Kidney tubule cell (primary cell): ENCODE measurements at regions not wholly inside any gene's neighbourhood (a gene's known extent, or its start where the extent isn't known, plus 50 kb on each side); places are given as distances from the start of the nearest gene placed in this dataset.
"Not testable (repeated sequence)": the region's sequence is repeated elsewhere in the genome, so short reads cannot be mapped to it uniquely, and the experiment has no call there.

Experiments
- DNase-seq: peaks from one replicate; pipeline ENCODE4 v3.0.0-alpha.2; 2018; ENCODE audit warnings: low spot score

DNA sequence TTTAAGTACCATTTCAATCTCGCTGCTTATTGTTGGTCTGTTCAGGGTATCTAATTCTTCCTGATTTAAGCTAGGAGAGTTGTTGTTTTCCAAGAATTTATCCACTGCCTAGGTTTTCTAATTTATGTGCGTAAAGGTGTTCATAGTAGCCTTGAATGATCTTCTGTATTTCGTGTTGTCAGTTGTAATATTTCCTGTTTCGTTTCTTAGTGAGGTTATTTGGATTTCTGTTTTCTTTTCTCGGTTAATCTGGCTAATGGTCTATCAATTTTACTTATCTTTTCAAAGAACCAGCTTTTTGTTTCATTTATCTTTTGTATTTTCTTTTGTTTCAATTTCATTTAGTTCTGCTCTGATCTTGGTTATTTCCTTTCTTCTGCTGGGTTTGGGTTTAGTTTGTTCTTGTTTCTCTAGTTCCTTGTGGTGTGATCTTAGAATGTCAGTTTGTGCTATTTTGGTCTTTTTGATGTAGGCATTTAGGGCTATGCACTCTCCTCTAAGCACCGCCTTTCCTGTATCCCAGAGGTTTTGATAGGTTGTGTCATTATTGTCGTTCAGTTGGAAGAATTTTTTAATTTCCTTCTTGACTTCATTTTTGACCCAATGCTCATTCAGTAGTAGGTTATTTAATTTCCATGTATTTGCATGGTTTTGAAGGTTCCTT is 92.5 kb upstream of the CSRP2 start:
- not testable (repeated sequence) for DNase-seq

DNA sequence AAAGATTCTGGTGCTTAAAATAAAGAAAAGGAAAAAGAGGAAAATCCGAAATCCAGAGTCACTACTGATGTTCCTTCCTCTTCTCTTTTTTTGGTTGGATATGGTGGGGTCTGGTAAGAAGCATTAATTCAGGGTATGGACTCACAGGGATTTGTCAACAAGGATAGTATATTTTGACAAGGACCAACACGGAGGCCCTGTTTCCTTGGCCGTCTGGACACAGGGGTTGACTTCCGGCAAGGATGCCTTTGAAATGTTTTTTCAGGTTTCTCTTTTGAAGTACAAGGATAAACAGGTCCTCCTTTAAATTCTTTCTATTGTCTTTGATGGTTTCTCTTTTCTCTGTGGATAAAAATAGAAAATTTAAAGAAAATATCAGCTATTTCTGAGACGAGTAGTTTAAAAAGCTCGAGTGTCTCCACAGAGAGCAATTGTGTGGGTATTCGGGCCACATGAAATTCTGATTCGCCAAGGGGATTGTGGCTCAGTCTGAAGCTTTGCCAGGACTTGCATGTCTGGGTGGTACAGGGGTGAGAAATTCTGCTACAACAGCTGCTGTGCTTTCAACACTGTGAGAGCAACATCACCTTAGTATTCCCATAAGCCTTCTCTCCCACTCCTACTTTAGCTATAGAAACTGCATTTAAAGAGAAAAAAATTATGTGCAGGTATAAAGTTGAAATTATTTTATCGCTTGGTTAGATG is 88.5 kb upstream of the CSRP2 start:
- no peak for DNase-seq

DNA sequence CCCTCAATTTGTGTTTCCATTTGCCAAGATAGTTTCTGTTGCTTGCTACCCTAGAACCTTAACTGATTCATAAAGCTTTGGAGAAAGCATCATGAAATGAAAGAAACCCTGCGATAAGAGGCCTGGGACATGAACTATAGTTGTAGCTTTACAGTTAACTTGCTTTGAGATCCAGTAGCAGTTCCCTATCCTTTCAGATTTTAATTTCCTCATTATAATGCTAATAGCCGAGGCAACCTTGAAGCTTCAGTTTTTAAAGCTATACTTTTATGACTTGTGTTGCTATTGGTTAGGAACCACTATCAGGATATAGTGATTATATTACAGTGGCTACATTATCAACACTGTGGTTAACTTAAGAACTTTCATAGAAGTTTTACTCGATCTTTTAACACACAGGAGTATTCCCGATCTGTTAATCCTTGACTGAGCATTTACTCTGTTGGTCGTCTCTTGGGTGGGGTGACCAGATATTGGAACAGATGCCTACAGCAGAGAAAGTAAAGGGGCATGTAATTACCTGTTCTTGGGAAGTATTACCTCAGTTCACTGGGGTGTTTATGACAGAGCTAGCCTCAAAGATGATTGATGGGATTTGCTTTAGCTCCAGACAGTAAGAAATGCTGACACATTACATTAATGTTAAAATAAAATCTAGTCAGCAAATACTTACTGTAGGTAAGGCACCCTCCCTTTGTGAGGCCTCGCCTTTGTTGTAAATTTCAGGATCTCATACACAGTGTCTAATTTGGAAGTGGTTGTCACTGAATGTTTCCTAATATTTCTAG is 86.2 kb upstream of the CSRP2 start:
- no peak for DNase-seq

DNA sequence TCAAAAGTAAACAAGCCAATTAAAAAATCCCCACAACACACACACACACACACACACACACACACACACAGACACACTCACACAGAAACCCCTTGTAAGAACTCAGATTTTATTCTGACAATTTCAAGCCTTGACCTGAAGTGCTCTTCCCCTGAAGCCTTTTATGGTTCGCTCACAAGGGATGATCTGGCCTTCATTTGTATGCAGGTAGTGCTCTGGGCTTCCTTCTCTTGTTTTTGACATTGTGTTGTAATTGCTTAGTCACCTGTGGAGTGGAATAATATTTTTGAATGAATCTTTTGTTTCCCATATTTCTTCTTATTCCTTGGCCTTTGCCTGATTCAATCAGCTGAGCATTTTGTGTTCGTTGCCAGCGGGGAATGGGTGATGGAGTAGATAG is 83.3 kb upstream of the CSRP2 start:
- DNase-seq = peak; percentile 11

DNA sequence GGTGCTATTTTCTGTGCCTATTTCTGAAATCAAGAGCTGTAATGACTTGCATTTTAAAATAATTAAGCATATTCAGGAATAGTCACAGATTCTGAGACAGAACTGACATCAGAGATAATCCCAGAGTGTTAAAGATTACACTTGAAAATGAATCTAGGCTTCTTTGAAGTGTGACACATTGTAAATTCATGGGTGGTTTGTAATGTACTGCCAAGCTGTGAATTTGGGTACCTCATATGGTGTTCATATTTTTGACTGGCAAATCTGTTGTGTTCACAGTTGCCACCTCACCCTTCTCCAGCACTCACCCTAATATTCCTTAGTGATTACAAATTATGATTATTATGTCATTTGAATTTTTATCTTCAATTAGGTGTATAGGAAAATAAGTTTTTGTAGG is 78.5 kb upstream of the CSRP2 start:
- peak; percentile 47 for DNase-seq

DNA sequence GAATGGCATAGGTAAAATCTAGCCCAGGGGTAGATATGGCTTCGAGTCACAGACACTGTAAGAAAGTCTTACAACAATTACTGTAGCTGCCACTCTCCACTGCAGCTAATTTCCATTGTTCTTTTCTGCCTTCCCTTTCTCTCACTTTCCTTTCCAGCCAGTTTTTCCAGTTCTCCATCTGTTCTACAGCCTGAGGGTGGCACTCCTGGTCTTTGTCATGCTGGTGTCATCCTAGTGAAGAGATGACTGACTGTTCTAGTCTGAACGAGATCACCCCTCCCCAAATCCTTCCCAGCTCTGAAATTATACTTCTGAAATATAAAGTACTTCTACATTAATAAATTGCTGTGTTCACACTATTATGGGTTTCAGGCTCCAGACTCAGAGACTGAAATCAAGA is 74.2 kb upstream of the CSRP2 start:
- DNase-seq = peak; percentile 39

DNA sequence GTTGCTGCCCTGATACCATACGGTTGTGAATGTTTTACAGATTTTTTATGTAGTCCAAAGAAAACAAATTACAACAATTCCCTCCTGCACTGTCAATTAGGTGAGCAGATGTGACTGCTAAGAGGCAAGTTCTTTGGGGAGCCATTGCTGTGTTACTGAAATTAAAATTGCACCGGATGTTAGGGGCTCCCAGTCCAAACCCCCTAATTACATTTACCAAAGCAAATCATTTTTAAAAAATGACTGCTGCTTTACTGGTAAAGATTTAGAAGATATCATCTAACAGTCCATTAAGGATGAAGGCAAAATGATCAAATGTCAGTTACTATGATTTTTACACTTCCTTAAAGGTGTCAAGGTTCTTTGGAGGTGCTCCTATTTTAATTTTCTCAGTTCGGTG is 70.1 kb upstream of the CSRP2 start:
- no peak for DNase-seq

DNA sequence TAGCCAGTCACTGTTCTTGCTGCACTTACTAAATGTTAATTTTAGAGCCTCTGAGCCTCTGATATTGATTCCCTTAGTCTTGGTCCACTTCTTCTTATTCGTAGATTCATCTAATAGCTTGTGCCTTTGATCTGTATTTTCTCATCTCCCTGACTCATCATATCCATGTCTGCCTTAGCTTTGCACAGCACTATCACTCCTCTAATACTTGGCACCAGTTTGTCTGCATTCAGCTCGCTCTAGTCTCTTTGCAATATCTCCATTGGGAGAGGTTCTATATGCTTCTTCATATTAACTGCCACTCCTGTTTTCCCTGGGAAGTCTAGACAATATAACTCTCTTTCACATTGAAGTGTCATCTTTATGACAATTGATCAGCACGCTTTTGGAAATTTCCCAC is 68.5 kb upstream of the CSRP2 start:
- no peak for DNase-seq

DNA sequence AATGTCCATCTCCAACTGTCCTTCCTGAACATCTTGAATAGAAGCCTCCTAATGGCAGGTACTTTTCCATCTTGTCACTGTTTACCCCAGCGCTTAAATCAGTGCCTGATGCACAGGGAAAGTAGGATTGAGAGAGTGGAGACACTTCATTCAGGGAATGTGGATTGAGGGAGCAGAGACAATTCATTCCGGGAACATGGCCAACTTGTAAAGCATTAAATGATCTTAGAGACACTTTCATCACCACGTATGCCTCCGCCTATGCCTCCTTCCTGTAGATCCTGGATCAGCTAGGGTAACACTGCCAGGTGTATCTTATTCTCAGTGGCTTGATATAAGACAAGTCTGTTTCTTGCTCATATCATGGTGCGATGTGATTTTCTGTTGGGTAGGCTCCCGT is 67.6 kb upstream of the CSRP2 start:
- DNase-seq = peak; percentile 4

DNA sequence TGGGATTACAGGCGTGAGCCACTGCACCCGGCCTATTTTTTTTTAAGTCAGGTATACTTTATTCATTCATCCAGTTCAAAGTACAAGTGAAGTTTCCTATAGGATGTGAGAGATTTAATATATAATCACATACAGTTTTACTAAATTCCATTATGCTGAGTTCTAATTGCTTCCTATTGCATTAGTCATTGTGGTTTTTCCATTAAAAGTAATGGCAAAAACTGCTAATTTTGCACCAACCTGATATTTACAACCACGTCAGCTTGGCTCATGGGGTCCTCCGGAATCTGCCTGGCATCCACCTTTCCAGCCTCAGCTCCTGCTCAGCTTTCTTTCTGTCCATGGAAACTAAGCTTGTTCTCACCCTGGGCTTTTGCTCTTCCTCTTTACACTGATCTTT is 67.0 kb upstream of the CSRP2 start:
- DNase-seq = peak; percentile 19

DNA sequence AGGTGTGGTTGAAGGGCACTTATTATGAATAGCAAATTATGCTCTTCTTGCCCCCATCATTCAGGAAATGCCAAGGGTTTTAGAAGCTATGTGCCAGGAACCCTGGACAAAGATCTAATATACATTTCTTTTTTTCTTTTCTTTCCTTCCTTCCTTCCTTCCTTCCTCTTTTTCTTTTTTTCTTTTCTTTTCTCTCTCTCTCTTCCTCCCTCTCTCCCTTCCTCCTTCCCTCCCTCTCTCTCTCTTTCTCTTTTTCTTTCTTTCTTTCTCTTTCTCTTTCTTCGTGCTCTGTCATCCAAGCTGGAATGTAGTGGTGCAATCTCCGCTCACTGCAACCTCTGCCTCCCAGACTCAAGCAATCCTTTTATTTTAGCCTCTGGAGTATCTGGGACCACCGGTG is 66.1 kb upstream of the CSRP2 start:
- DNase-seq = no peak

DNA sequence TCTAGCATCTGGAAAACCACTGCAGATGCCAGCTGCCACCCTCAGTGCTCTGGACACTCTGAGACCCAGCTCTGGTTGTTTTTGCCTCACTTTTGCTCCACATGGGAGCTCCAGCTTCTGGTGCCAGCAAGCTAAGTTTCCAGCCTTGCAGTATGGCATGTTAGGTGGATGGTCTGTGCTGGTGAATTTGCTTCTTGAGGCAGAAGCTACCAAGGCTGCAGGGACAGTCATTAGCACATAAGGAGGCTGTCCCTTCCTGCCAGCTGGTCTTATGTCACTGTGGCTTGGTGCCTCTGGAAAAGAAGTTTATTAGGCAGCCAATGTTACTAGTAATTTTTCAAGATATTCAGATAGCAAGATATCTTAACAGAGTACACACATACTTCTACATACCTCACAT is 64.2 kb upstream of the CSRP2 start:
- no peak for DNase-seq

DNA sequence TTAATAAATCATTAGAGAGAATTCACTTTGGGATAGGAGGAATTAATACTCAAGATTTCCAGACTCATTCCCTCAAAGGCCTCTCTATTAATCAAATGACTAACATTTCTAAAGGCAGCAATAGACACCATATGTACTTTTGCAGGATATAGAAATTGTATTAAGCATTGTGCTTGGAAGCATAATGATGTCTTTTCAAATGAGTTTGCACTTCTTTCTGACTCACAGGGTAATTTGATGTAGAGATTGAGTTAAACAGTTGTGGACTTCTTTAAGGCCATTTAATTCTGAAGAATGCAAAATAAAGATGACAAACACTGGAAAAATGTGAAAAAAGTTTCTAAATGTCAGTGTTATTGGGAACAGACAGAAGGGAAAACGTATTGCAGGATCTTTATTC is 63.4 kb upstream of the CSRP2 start:
- DNase-seq = no peak

DNA sequence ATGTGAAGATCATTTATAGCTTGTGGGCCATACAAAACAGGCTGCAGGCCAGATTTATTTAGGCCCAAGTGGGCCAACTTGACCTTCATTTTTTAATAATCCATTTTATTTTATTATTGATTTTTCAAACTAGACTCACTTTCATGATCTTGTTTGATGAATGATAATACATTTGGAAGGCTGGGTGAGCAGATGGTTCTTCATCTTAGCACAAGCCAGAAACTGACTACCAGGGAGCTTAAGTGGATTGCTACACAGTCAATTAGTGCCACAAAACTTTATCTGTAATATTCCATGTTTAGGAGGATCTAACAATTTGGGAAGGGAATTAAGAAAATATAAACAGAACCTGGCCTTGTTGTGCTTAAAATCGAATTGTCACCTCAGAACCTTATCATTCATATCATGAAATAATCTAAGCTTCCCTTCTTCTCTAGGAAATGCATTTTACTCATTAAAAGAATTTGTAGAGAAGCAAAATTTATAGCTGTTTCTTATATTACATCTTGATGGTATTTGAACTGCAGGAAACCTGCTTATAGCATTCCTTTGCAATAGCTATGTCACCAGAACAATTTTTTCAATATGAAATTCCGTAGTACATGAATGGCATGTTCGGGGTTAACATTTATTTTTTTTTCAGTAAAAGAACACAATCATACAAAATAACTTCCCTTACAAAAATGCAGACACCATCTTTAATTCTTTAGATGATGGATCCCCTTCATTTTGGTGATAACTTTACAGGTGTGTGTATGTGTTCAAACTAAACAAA is 62.0 kb upstream of the CSRP2 start:
- no peak for DNase-seq

DNA sequence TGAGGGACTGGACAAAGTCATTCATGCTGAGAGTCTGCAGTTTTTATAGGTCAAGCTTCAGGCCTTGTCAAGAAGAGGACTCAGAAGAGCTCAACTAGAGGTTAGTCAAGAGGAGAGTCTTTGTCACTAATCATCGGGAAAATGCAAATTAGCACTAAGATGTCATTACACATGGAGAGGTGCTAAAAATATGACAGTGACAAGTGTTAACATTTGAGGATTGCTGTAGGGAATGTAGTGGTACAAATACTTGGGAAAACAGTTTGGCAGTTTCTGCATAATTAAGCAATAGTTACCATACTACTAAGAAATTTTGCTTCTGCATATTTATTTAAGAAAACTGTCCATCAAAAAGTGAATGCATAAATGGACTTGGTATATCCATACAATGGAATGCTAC is 60.9 kb upstream of the CSRP2 start:
- no peak for DNase-seq

DNA sequence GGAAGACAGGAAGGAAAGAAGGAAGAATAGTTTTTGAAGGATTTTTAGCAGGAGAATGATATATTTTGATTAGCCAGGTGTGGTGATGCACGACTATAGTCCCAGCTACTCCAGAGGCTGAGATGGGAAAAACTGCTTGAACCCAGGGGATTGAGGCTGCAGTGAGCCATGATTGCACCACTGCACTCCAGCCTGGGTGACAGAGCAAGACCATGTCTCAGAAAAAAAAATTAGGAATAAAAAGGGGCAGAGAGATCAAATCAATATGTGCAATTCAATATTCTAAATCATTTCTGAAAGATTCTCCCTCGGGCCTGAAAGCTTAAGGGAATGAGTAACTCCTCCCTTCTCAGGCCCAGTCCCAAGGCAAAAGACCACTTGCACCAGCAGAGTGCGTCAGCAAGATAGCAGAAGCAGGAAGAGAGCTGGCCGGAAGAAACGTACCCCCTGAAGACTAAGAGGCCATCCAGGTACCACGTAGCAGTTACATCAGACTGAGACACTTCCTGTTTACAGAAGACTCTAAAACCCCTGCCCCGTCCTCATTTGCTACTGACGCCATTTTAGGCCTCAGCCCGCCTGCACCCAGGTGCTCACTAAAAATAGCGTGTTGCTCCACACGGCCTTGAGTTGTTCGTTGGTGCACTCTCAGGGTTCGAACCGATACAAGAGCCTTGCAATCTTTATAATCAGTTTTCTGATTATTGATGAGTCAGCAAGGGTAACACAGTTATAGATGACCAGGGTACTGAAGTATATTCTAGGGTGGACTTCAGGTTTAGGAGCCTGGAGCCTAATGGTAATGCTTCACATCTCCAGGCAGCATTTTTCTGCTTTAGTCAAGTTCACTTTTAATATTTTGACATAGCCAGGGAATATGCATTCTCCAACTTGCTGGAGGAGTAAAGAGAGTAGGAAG is 57.7 kb upstream of the CSRP2 start:
- no peak for DNase-seq

DNA sequence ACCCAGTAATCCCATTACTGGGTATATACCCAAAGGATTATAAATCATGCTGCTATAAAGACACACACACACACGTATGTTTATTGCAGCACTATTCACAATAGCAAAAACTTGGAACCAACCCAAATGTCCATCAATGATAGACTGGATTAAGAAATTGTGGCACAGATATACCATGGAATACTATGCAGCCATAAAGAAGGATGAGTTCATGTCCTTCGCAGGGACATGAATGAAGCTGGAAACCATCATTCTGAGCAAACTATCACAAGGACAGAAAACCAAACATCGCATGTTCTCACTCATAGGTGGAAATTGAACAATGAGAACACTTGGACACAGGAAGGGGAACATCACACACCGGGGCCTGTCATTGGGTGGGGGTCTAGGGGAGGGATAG is 54.6 kb upstream of the CSRP2 start:
- DNase-seq = not testable (repeated sequence)

DNA sequence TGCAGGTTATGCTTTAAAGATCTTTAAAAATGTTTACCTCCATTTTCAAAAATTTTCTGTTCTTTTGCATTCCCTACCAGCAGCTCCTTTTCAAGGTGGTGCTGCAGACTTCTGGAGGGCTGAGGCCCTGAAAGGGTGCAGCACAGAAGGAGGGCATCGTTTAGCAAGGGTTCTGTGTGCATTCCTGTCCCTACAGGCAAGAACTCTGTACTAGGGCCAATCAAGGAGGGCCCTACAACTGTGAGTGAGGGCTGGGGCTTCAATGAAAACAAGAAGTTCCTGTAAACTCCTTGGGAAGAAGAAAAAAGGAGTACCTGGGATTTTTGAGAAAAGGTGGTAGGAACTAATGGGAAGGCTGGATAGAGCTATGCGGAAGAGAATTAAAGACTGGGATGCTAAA is 50.7 kb upstream of the CSRP2 start:
- DNase-seq = no peak
